ENCODE measurements at regions not wholly inside any gene's neighbourhood (a gene's known extent, or its start where the extent isn't known, plus 50 kb on each side); places are given as distances from the start of the nearest gene placed in this dataset.

- ATAC-seq (ENCODE audit: low read depth in 2 of 2) (no peak), DNase-seq (no peak)
- Mint-ChIP-seq H3K27me3 (no peaks in the 10 kb centered on the region), H3K9me3 (peaks cover 3 to 23% (median 8%) of the 10 kb centered on the region in 7 donors), H3K4me1 (no peaks in the 10 kb centered on the region), H3K27ac (no peak overlapping the region), H3K4me3 (no peak overlapping the region), H3K36me3 (no peaks in the 10 kb centered on the region)
- H3K27me3 ChIP-seq (ENCODE audit: control insufficient read depth, insufficient read depth, low read length) = no peaks in the 10 kb centered on the region
- peaks cover 2% of the 10 kb centered on the region in 2 experiments for H3K9me3 ChIP-seq (ENCODE audit: control insufficient read depth in 2 of 2, low read length in 2 of 2)
- H3K4me3 ChIP-seq (ENCODE audit: low read depth, low read length) = no peak overlapping the region
- no peaks in the 10 kb centered on the region for H3K36me3 ChIP-seq (ENCODE audit: control insufficient read depth, insufficient read depth, low read length)
- H3K4me1 ChIP-seq (ENCODE audit: control insufficient read depth, insufficient read depth, low read length, poor library complexity, severe bottlenecking) = no peaks in the 10 kb centered on the region
- no peak overlapping the region for H3K27ac ChIP-seq (ENCODE audit: insufficient read depth, low read length, poor library complexity, severe bottlenecking)
Measured at GRCh38 chr4:58063404-58064160, 953.4 kb upstream of the IGFBP7 start.

GRCh38 chr4:58061967-58062366 lies 951.8 kb upstream of the IGFBP7 start:
- Mint-ChIP-seq H3K36me3 (no peaks in the 10 kb centered on the region), H3K4me3 (no peak overlapping the region), H3K27ac (peak overlapping the region in 1 of 3 donors; percentile 66), H3K4me1 (no peaks in the 10 kb centered on the region), H3K27me3 (no peaks in the 10 kb centered on the region), H3K9me3 (peaks cover 0 to 18% (median 8%) of the 10 kb centered on the region in 7 donors)
- Histone ChIP-seq H3K9me3 (ENCODE audit: control insufficient read depth in 2 of 2, low read length in 2 of 2) (peaks cover 2 to 5% of the 10 kb centered on the region in 2 experiments), H3K36me3 (ENCODE audit: control insufficient read depth, insufficient read depth, low read length) (no peaks in the 10 kb centered on the region), H3K27me3 (ENCODE audit: control insufficient read depth, insufficient read depth, low read length) (no peaks in the 10 kb centered on the region), H3K4me1 (ENCODE audit: control insufficient read depth, insufficient read depth, low read length, poor library complexity, severe bottlenecking) (no peaks in the 10 kb centered on the region), H3K27ac (ENCODE audit: insufficient read depth, low read length, poor library complexity, severe bottlenecking) (no peak overlapping the region), H3K4me3 (ENCODE audit: low read depth, low read length) (no peak overlapping the region)
- ATAC-seq (ENCODE audit: low read depth in 2 of 2) (no peak), DNase-seq (no peak)

GRCh38 chr4:58050439-58050838 lies 940.3 kb upstream of the IGFBP7 start:
- DNase-seq (no peak), ATAC-seq (ENCODE audit: low read depth in 2 of 2) (no peak)
- Histone ChIP-seq H3K27me3 (ENCODE audit: control insufficient read depth, insufficient read depth, low read length) (no peaks in the 10 kb centered on the region), H3K4me1 (ENCODE audit: control insufficient read depth, insufficient read depth, low read length, poor library complexity, severe bottlenecking) (no peaks in the 10 kb centered on the region), H3K27ac (ENCODE audit: insufficient read depth, low read length, poor library complexity, severe bottlenecking) (no peak overlapping the region), H3K36me3 (ENCODE audit: control insufficient read depth, insufficient read depth, low read length) (no peaks in the 10 kb centered on the region), H3K9me3 (ENCODE audit: control insufficient read depth in 2 of 2, low read length in 2 of 2) (no peaks in the 10 kb centered on the region), H3K4me3 (ENCODE audit: low read depth, low read length) (no peak overlapping the region)
- Mint-ChIP-seq H3K9me3 (peaks cover 3 to 17% (median 8%) of the 10 kb centered on the region in 7 donors), H3K4me1 (no peaks in the 10 kb centered on the region), H3K4me3 (no peak overlapping the region), H3K36me3 (no peaks in the 10 kb centered on the region), H3K27me3 (no peaks in the 10 kb centered on the region), H3K27ac (no peak overlapping the region)

- Mint-ChIP-seq H3K36me3 (no peaks in the 10 kb centered on the region), H3K27me3 (no peaks in the 10 kb centered on the region), H3K4me3 (no peak overlapping the region), H3K4me1 (no peaks in the 10 kb centered on the region), H3K27ac (no peak overlapping the region), H3K9me3 (peaks cover 3 to 22% (median 8%) of the 10 kb centered on the region in 7 donors)
- Histone ChIP-seq H3K27me3 (ENCODE audit: control insufficient read depth, insufficient read depth, low read length) (no peaks in the 10 kb centered on the region), H3K4me3 (ENCODE audit: low read depth, low read length) (no peak overlapping the region), H3K27ac (ENCODE audit: insufficient read depth, low read length, poor library complexity, severe bottlenecking) (no peak overlapping the region), H3K9me3 (ENCODE audit: control insufficient read depth in 2 of 2, low read length in 2 of 2) (peaks cover 0 to 3% of the 10 kb centered on the region in 2 experiments), H3K4me1 (ENCODE audit: control insufficient read depth, insufficient read depth, low read length, poor library complexity, severe bottlenecking) (no peaks in the 10 kb centered on the region), H3K36me3 (ENCODE audit: control insufficient read depth, insufficient read depth, low read length) (no peaks in the 10 kb centered on the region)
- ATAC-seq (ENCODE audit: low read depth in 2 of 2) (no peak), DNase-seq (no peak)
Measured at GRCh38 chr4:58048491-58048890, 938.3 kb upstream of the IGFBP7 start.

- Histone ChIP-seq H3K27ac (ENCODE audit: insufficient read depth, low read length, poor library complexity, severe bottlenecking) (no peak overlapping the region), H3K36me3 (ENCODE audit: control insufficient read depth, insufficient read depth, low read length) (no peaks in the 10 kb centered on the region), H3K4me1 (ENCODE audit: control insufficient read depth, insufficient read depth, low read length, poor library complexity, severe bottlenecking) (no peaks in the 10 kb centered on the region), H3K4me3 (ENCODE audit: low read depth, low read length) (no peak overlapping the region), H3K27me3 (ENCODE audit: control insufficient read depth, insufficient read depth, low read length) (no peaks in the 10 kb centered on the region), H3K9me3 (ENCODE audit: control insufficient read depth in 2 of 2, low read length in 2 of 2) (peaks cover 0 to 4% of the 10 kb centered on the region in 2 experiments)
- DNase-seq = no peak
- Mint-ChIP-seq H3K4me3 (no peak overlapping the region), H3K4me1 (no peaks in the 10 kb centered on the region), H3K27me3 (no peaks in the 10 kb centered on the region), H3K36me3 (no peaks in the 10 kb centered on the region), H3K9me3 (peaks cover 0 to 24% (median 5%) of the 10 kb centered on the region in 7 donors), H3K27ac (no peak overlapping the region)
- no peak for ATAC-seq (ENCODE audit: low read depth in 2 of 2)
Measured at GRCh38 chr4:58042176-58042575, 932.0 kb upstream of the IGFBP7 start.

- H3K9me3 ChIP-seq (ENCODE audit: control insufficient read depth in 2 of 2, low read length in 2 of 2) = no peaks in the 10 kb centered on the region
- DNase-seq = no peak
Measured at GRCh38 chr4:57993944-57994343, 883.8 kb upstream of the IGFBP7 start.

GRCh38 chr4:57989430-57989829 lies 879.2 kb upstream of the IGFBP7 start:
- no peak overlapping the region for H3K27ac Mint-ChIP-seq
- H3K4me3 ChIP-seq (ENCODE audit: low read depth, low read length) = no peak overlapping the region
- no peaks in the 10 kb centered on the region for H3K36me3 ChIP-seq (ENCODE audit: control insufficient read depth, insufficient read depth, low read length)
- no peaks in the 10 kb centered on the region for H3K4me1 ChIP-seq (ENCODE audit: control insufficient read depth, insufficient read depth, low read length, poor library complexity, severe bottlenecking)
- H3K27me3 ChIP-seq (ENCODE audit: control insufficient read depth, insufficient read depth, low read length) = no peaks in the 10 kb centered on the region
- DNase-seq (no peak), ATAC-seq (ENCODE audit: low read depth in 2 of 2) (no peak)
- H3K36me3 Mint-ChIP-seq = no peaks in the 10 kb centered on the region
- H3K4me1 Mint-ChIP-seq = no peaks in the 10 kb centered on the region
- peaks cover 3 to 15% (median 9%) of the 10 kb centered on the region in 7 donors for H3K9me3 Mint-ChIP-seq
- H3K27me3 Mint-ChIP-seq = no peaks in the 10 kb centered on the region
- no peaks in the 10 kb centered on the region for H3K9me3 ChIP-seq (ENCODE audit: control insufficient read depth in 2 of 2, low read length in 2 of 2)
- H3K27ac ChIP-seq (ENCODE audit: insufficient read depth, low read length, poor library complexity, severe bottlenecking) = no peak overlapping the region
- peak overlapping the region in 1 of 4 donors; percentile 78 for H3K4me3 Mint-ChIP-seq

More at GRCh38 chr4:57993944-57994343, 883.8 kb upstream of the IGFBP7 start:
- H3K4me3 Mint-ChIP-seq = no peak overlapping the region
- no peaks in the 10 kb centered on the region for H3K36me3 Mint-ChIP-seq
- no peak for ATAC-seq (ENCODE audit: low read depth in 2 of 2)
- no peaks in the 10 kb centered on the region for H3K4me1 Mint-ChIP-seq
- H3K4me1 ChIP-seq (ENCODE audit: control insufficient read depth, insufficient read depth, low read length, poor library complexity, severe bottlenecking) = no peaks in the 10 kb centered on the region
- no peaks in the 10 kb centered on the region for H3K36me3 ChIP-seq (ENCODE audit: control insufficient read depth, insufficient read depth, low read length)
- H3K4me3 ChIP-seq (ENCODE audit: low read depth, low read length) = no peak overlapping the region
- no peak overlapping the region for H3K27ac Mint-ChIP-seq
- H3K27ac ChIP-seq (ENCODE audit: insufficient read depth, low read length, poor library complexity, severe bottlenecking) = no peak overlapping the region
- peaks cover 9 to 19% (median 9%) of the 10 kb centered on the region in 7 donors for H3K9me3 Mint-ChIP-seq
- no peaks in the 10 kb centered on the region for H3K27me3 ChIP-seq (ENCODE audit: control insufficient read depth, insufficient read depth, low read length)
- H3K27me3 Mint-ChIP-seq = no peaks in the 10 kb centered on the region

- Mint-ChIP-seq H3K4me3 (no peak overlapping the region), H3K9me3 (peaks cover 0 to 3% (median 0%) of the 10 kb centered on the region in 7 donors), H3K27ac (no peak overlapping the region), H3K27me3 (no peaks in the 10 kb centered on the region), H3K4me1 (no peaks in the 10 kb centered on the region), H3K36me3 (no peaks in the 10 kb centered on the region)
- Histone ChIP-seq H3K4me1 (ENCODE audit: control insufficient read depth, insufficient read depth, low read length, poor library complexity, severe bottlenecking) (no peaks in the 10 kb centered on the region), H3K4me3 (ENCODE audit: low read depth, low read length) (no peak overlapping the region), H3K27me3 (ENCODE audit: control insufficient read depth, insufficient read depth, low read length) (no peaks in the 10 kb centered on the region), H3K27ac (ENCODE audit: insufficient read depth, low read length, poor library complexity, severe bottlenecking) (no peak overlapping the region), H3K36me3 (ENCODE audit: control insufficient read depth, insufficient read depth, low read length) (no peaks in the 10 kb centered on the region), H3K9me3 (ENCODE audit: control insufficient read depth in 2 of 2, low read length in 2 of 2) (no peaks in the 10 kb centered on the region)
- no peak for DNase-seq
- no peak for ATAC-seq (ENCODE audit: low read depth in 2 of 2)
Measured at GRCh38 chr4:57985161-57985560, 875.0 kb upstream of the IGFBP7 start.

All from CD4-positive, CD25-positive, alpha-beta regulatory T cell (primary cell).